GM23248 (cell line): ENCODE measurements at regions not wholly inside any gene's neighbourhood (a gene's known extent, or its start where the extent isn't known, plus 50 kb on each side); places are given as distances from the start of the nearest gene placed in this dataset.

Source experiments
- EZH2 ChIP-seq: fragments of 200-600 bp; sonication (generic); IDR thresholded peaks from 2 replicates; pipeline ENCODE4 v1.6.1; 2018; ENCODE audit warnings: antibody characterized with exemption, mild to moderate bottlenecking; ENCODE audit not compliant: insufficient read depth, poor library complexity, severe bottlenecking
- EZH2phosphoT487 ChIP-seq: fragments of 200-600 bp; sonication (generic); IDR thresholded peaks from 2 replicates; pipeline ENCODE4 v1.6.1; 2018; ENCODE audit warnings: antibody characterized with exemption, moderate library complexity, mild to moderate bottlenecking, low read depth; ENCODE audit not compliant: insufficient read depth

GRCh38 chr1:232553809-232554208 is 76.1 kb downstream of the SIPA1L2 start:
- TF ChIP-seq EZH2 (no peak), EZH2phosphoT487 (no peak)
